Stimulated activated CD8-positive, alpha-beta memory T cell treated with anti-CD3 and anti-CD28 coated beads, Interleukin-7, amount 100 ng/mL, for 1 hour (primary cell): ENCODE measurements at regions not wholly inside any gene's neighbourhood (a gene's known extent, or its start where the extent isn't known, plus 50 kb on each side); places are given as distances from the start of the nearest gene placed in this dataset.

Source experiments
- DNase-seq, 2 donors: peaks; one replicate each; pipeline ENCODE4 v3.0.0-alpha.2; 2020; ENCODE audit warnings: low read depth in 2 of 2

DNA sequence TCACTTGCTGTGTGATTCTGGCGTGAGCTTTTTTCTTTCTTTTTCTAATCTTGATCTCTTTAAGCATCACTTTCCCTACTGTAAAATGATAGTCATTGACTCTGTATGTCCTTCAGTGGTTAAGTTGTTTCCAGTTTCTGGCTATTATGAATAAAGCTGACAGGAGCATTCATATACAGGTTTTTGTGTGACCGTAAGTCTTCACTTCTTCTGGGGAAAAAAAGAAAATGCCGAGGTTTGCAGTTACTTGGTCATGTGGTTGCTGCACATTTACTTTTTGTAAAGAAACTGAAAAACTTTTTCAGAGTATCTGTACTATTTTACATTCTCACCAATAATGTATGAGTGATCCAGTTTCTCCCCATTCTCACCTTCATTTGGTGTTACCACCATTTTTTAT, 247.4 kb upstream of the RBMS3 start:
- DNase-seq = no peak

- DNase-seq = no peak
Observed at GRCh38 chr3:29050155-29050554, 230.7 kb upstream of the RBMS3 start.

DNA sequence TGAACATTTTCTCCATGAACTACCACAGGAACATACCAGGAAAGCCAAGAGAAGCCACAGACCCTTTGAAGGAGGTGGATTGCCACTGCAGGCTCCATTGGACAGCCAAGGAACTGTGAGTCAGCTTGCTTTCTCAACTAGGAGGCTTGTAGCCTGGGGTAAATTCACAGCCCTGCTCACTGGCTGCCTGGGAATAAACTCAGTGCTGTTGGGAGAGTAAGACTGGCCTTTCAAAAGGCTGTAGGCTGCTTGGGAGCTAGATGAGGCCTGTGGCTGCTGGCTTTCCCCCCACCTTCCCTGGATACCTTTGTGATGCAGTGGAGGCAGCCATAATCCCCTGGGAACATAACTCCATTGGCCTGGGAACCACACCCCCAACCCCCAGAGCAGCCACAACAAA, 223.5 kb upstream of the RBMS3 start:
- no peak for DNase-seq

GRCh38 chr3:29064085-29064484, 216.8 kb upstream of the RBMS3 start:
- no peak for DNase-seq

DNA sequence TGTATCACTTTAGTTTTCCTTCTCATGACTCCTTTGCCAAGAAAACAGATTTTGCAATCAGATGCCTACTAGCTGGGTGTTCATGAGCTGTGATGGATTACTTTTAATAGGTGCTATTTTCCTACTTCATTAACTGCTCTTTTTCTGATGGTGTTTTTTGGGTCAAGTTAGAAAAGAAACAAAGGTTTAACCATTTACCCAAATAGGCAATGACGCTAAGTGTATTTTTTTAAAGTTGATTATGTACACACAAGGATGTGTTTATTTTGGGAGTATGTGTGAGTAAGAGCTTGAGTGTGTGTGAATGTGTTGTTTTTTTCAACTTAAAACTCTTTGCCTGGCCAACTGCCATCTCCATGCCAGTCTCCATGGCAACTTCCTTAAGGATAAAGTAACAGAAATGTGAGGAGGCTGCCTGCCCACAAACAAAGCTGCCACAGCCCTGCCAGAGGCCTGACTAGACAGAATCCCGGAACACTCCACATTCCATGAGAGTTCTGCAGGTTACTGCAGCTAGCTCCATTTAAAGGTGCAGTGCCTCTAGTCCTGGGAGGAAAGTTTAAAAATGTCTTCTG, 215.6 kb upstream of the RBMS3 start:
- no peak for DNase-seq

GRCh38 chr3:29067007-29067406, 213.9 kb upstream of the RBMS3 start:
- DNase-seq = no peak

DNA sequence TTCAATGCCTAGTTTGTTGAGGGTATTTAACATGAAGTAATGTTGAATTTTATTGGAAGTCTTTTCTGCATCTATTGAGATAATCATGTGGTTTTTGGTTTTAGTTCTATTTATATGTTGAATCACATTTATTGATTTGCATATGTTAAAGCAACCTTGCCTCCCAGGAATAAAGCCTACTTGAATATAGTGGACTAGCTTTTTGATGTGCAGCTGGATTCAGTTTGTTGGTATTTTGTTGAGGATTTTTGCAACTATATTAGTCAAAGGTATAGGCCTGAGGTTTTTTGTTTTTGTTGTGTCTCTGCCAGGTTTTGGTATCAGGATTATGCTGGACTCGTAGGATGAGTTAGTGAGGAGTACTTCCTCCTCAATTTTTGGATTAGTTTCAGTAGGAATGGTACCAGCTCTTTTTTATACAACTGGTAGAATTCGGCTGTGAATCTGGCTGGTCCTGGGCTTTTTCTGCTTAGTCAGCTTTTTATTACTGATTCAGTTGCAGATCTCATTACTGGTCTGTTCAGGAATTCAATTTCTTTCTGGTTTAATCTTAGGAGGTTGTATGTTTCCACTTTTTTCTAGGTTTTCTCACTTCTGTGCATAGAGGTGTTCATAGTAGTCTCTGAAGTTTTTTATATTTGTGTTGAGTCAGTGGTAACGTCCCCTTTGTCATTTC, 209.8 kb upstream of the RBMS3 start:
- DNase-seq = no peak

GRCh38 chr3:29072611-29073010, 208.3 kb upstream of the RBMS3 start:
- no peak for DNase-seq

DNA sequence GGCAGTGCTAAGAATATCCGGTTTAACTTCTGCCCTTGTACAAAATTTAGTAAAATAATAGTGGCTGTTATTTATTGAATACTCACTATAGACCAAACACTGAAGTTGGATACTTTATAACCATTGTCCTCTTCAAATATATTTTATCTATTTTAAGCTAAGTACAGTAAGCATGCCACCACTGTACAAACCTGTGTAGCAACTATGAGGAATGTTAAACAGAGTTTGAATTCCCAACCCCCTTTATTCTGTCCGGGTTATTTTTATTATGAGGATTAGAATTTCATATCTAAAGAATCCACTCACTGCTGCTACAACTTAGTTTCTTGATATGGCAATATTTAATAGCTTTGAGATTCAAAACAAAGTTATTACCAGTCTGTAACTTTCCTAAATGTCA, 203.5 kb upstream of the RBMS3 start:
- no peak for DNase-seq

GRCh38 chr3:29079358-29079757, 201.5 kb upstream of the RBMS3 start:
- no peak for DNase-seq

DNA sequence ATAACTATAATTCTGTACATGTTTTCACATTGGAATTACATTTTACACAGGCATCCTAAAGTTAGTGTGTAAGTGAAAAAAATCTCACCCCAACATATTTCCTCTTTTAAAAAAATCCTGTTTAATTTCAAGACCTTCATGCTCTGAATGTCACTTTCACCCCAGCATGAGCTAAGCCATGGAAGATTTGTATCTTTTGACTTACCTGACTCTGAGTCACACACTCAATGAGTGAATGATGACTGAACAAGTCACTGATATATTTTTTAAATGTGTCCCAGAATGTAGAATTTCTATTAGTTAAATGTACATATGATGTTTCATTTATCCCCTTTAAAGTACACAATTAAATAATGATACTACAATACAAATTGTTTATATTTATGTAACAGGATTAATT, 199.9 kb upstream of the RBMS3 start:
- DNase-seq = no peak

DNA sequence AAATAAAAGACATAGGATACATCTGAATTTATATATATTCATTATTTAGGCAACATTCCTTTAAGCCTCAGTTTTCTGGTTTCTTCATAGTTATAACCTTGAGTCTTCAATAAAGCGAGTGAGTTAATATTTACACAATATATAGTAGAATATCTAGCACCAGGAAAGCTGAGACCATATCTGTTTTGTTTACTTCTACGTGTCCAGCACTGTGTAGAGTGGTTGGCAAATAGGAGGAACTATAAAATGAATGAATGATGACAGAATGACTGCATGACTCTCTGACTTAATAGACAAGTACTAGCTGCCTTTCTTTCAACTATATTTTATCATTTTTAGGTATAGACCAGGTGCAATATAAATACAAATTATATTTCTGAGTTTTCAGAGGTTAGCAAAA, 197.8 kb upstream of the RBMS3 start:
- no peak for DNase-seq

- no peak for DNase-seq
Observed at GRCh38 chr3:29083676-29084075, 197.2 kb upstream of the RBMS3 start.

DNA sequence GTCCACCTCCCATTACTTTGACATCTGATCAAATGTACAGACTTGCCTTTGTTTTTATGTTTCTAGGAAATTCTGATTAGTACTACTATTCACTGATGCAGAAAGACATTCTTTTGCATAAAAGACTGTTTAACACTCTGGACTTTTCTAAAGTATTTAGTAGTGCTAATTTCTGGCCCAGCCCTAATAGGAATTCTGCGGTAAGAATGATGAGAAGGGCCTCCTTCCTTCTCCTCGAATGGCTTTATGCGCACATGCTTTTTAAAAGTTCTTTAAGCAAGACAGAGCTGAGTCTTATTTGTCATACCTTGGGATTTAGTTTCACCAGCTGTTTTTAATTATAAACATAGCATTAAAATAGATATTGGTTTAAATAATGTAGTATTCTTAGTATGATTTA, 192.3 kb upstream of the RBMS3 start:
- no peak for DNase-seq

- DNase-seq = no peak
Observed at GRCh38 chr3:29090912-29091597, 189.8 kb upstream of the RBMS3 start.

GRCh38 chr3:29091599-29092189, 189.2 kb upstream of the RBMS3 start:
- no peak for DNase-seq

DNA sequence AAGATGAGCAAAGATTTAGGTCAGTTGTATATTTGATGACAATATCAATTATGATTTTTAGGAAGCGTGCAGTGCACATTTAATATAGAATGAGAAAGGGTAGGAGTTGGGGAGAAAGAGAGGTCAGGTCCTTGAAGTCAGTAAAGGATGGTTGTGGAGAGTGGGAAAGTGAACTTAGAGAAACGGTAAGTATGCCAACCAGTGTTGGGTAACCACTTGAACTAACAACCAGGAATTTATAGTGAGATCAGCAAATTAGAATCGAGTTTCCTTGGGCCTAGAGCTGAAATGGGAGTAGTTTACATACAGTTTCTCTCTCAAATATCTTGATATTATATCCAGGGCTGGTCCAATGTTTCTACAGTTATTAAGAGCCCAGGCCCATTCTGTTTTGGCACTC, 188.5 kb upstream of the RBMS3 start:
- DNase-seq = no peak

DNA sequence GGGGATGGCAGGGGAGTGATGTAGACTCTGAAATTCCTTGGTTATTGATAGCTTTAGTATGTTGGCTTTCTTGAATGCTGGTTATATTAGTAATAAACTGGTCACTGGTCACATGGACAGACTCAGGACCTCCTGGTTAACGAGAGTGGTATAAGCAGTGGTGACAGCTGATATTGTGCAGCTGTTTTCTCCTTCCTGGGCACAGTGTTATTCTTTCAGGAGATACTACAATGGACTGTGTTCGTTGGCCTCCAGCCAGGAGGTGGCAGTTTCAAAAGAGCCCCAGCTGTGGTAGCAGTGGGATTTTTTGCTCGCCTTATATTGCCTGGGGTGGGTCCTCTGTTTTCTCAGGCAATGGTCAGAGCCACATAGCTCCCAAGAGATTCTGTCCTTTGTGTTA, 181.6 kb upstream of the RBMS3 start:
- DNase-seq = no peak

GRCh38 chr3:29099775-29100174, 181.1 kb upstream of the RBMS3 start:
- DNase-seq = no peak

- DNase-seq = no peak
Observed at GRCh38 chr3:29100292-29100691, 180.6 kb upstream of the RBMS3 start.

GRCh38 chr3:29128001-29128400, 152.9 kb upstream of the RBMS3 start:
- no peak for DNase-seq

GRCh38 chr3:29137601-29138000, 143.3 kb upstream of the RBMS3 start:
- DNase-seq = no peak

DNA sequence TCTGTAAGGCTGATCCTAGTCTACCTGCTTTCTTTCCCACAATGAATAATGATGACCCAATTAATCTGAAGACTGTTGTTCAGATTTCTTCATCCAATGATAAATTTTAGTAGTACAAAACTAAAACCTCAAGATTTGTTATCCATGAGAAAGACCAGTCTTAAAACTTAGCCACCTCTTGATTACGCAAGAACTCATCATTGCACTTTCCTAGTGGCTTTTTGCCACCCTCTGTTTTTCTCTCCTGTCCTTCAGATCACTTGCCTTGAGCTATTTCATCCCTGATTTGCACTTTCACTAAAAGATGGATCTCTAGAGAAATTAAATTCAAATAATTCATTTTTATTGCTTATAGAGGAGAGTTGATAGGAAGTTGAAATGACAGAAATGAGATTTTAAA, 142.7 kb upstream of the RBMS3 start:
- no peak for DNase-seq
